Neural cell (in vitro differentiated cells): ENCODE measurements at regions not wholly inside any gene's neighbourhood (a gene's known extent, or its start where the extent isn't known, plus 50 kb on each side); places are given as distances from the start of the nearest gene placed in this dataset.

ENCODE experiments used
- CTCF ChIP-seq: fragments of 450-650 bp; IDR thresholded peaks from 2 replicates; pipeline ENCODE4 v1.5.1; 2014; ENCODE audit warnings: antibody characterized with exemption, mild to moderate bottlenecking, moderate library complexity; ENCODE audit not compliant: poor library complexity, severe bottlenecking
- EP300 ChIP-seq: fragments of 450-650 bp; conservative IDR thresholded peaks from 2 replicates; pipeline ENCODE4 v1.6.1; 2014; ENCODE audit warnings: antibody characterized with exemption, mild to moderate bottlenecking, moderate library complexity; ENCODE audit not compliant: poor library complexity, severe bottlenecking
- EZH2 ChIP-seq: fragments of 200-600, 300-800 bp; shearing (Covaris generic), sonication (generic); IDR thresholded peaks from 2 replicates; pipeline ENCODE4 v1.6.1; 2014; ENCODE audit warnings: antibody characterized with exemption, low read length, borderline replicate concordance, mild to moderate bottlenecking; ENCODE audit not compliant: insufficient read depth, poor library complexity, severe bottlenecking
- POLR2AphosphoS5 ChIP-seq: IDR thresholded peaks from 2 replicates; pipeline ENCODE4 v1.6.1; 2012
- RAD21 ChIP-seq: fragments of 450-650 bp; conservative IDR thresholded peaks from 2 replicates; pipeline ENCODE4 v1.6.1; 2014; ENCODE audit warnings: antibody characterized with exemption, mild to moderate bottlenecking, moderate library complexity
- SMC3 ChIP-seq: fragments of 450-650 bp; conservative IDR thresholded peaks from 2 replicates; pipeline ENCODE4 v1.6.1; 2014; ENCODE audit warnings: antibody characterized with exemption, mild to moderate bottlenecking, moderate library complexity; ENCODE audit not compliant: poor library complexity
- TAF1 ChIP-seq: IDR thresholded peaks from 2 replicates; pipeline ENCODE4 v1.6.1; 2012; ENCODE audit warnings: low read depth
- TF ChIP-seq, protein P1 (sequence below): IDR thresholded peaks from 2 replicates; pipeline ENCODE4 v1.6.1; 2012; ENCODE audit warnings: borderline replicate concordance

GRCh38 chr1:55466373-55466772 lies 251.2 kb upstream of the USP24 start:
- TF ChIP-seq CTCF = no peak
- TF ChIP-seq EP300 = no peak
- TF ChIP-seq TAF1 = no peak
- no peak for TF ChIP-seq EZH2
- no peak for TF ChIP-seq POLR2AphosphoS5
- TF ChIP-seq, protein P1, sequence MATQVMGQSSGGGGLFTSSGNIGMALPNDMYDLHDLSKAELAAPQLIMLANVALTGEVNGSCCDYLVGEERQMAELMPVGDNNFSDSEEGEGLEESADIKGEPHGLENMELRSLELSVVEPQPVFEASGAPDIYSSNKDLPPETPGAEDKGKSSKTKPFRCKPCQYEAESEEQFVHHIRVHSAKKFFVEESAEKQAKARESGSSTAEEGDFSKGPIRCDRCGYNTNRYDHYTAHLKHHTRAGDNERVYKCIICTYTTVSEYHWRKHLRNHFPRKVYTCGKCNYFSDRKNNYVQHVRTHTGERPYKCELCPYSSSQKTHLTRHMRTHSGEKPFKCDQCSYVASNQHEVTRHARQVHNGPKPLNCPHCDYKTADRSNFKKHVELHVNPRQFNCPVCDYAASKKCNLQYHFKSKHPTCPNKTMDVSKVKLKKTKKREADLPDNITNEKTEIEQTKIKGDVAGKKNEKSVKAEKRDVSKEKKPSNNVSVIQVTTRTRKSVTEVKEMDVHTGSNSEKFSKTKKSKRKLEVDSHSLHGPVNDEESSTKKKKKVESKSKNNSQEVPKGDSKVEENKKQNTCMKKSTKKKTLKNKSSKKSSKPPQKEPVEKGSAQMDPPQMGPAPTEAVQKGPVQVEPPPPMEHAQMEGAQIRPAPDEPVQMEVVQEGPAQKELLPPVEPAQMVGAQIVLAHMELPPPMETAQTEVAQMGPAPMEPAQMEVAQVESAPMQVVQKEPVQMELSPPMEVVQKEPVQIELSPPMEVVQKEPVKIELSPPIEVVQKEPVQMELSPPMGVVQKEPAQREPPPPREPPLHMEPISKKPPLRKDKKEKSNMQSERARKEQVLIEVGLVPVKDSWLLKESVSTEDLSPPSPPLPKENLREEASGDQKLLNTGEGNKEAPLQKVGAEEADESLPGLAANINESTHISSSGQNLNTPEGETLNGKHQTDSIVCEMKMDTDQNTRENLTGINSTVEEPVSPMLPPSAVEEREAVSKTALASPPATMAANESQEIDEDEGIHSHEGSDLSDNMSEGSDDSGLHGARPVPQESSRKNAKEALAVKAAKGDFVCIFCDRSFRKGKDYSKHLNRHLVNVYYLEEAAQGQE = no peak
- TF ChIP-seq SMC3 = no peak
- no peak for TF ChIP-seq RAD21
